ENCODE measurements at regions not wholly inside any gene's neighbourhood (a gene's known extent, or its start where the extent isn't known, plus 50 kb on each side); places are given as distances from the start of the nearest gene placed in this dataset.

DNA sequence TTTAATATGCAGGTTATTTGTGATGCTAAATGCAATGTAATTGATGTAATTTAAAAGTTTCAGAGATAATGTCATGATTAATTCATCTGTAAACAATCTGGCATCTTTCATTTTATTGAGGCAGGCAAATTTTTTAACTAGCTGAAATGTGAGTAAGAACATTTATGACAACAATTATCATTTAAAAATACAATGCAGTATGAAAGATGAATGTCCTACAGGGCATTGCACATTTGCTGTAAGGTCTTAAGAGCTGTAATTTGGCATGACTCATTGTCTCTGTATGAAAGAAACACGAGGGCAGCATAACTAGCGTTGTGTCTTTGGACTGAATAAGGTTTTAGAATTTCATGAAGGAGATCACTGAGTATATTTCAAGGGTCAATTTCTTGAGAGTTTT is 642.8 kb downstream of the PLA2G4A start:
- TF ChIP-seq, protein P1, sequence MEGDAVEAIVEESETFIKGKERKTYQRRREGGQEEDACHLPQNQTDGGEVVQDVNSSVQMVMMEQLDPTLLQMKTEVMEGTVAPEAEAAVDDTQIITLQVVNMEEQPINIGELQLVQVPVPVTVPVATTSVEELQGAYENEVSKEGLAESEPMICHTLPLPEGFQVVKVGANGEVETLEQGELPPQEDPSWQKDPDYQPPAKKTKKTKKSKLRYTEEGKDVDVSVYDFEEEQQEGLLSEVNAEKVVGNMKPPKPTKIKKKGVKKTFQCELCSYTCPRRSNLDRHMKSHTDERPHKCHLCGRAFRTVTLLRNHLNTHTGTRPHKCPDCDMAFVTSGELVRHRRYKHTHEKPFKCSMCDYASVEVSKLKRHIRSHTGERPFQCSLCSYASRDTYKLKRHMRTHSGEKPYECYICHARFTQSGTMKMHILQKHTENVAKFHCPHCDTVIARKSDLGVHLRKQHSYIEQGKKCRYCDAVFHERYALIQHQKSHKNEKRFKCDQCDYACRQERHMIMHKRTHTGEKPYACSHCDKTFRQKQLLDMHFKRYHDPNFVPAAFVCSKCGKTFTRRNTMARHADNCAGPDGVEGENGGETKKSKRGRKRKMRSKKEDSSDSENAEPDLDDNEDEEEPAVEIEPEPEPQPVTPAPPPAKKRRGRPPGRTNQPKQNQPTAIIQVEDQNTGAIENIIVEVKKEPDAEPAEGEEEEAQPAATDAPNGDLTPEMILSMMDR (conservative IDR thresholded peaks at IDR 0.05; ENCODE audit: low read depth in 2 of 2) = no peak
- TF ChIP-seq POLR2AphosphoS5 (IDR thresholded peaks at IDR 0.05; ENCODE audit: low read depth) (no peak), EZH2 (IDR thresholded peaks at IDR 0.05; ENCODE audit: low read depth, unreplicated experiment) (no peak), EZH2phosphoT487 (IDR thresholded peaks at IDR 0.05; ENCODE audit: unreplicated experiment) (no peak), NANOG (IDR thresholded peaks at IDR 0.05; ENCODE audit: borderline replicate concordance) (no peak), STAT1 (IDR thresholded peaks at IDR 0.05; ENCODE audit: unreplicated experiment) (no peak), ZNF114 (CRISPR knock-in tag; IDR thresholded peaks at IDR 0.05) (no peak), JUNB (IDR thresholded peaks at IDR 0.05; ENCODE audit: unreplicated experiment) (no peak), CREB1 (CRISPR knock-in tag; IDR thresholded peaks at IDR 0.05; ENCODE audit: low read depth) (no peak)
- TF ChIP-seq, protein P2, sequence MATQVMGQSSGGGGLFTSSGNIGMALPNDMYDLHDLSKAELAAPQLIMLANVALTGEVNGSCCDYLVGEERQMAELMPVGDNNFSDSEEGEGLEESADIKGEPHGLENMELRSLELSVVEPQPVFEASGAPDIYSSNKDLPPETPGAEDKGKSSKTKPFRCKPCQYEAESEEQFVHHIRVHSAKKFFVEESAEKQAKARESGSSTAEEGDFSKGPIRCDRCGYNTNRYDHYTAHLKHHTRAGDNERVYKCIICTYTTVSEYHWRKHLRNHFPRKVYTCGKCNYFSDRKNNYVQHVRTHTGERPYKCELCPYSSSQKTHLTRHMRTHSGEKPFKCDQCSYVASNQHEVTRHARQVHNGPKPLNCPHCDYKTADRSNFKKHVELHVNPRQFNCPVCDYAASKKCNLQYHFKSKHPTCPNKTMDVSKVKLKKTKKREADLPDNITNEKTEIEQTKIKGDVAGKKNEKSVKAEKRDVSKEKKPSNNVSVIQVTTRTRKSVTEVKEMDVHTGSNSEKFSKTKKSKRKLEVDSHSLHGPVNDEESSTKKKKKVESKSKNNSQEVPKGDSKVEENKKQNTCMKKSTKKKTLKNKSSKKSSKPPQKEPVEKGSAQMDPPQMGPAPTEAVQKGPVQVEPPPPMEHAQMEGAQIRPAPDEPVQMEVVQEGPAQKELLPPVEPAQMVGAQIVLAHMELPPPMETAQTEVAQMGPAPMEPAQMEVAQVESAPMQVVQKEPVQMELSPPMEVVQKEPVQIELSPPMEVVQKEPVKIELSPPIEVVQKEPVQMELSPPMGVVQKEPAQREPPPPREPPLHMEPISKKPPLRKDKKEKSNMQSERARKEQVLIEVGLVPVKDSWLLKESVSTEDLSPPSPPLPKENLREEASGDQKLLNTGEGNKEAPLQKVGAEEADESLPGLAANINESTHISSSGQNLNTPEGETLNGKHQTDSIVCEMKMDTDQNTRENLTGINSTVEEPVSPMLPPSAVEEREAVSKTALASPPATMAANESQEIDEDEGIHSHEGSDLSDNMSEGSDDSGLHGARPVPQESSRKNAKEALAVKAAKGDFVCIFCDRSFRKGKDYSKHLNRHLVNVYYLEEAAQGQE (IDR thresholded peaks at IDR 0.05; ENCODE audit: unreplicated experiment) = no peak

Measured in GM23338 (cell line).